ENCODE measurements at regions not wholly inside any gene's neighbourhood (a gene's known extent, or its start where the extent isn't known, plus 50 kb on each side); places are given as distances from the start of the nearest gene placed in this dataset.
"Not testable (repeated sequence)": the region's sequence is repeated elsewhere in the genome, so short reads cannot be mapped to it uniquely, and the experiment has no call there.

- no peak for DNase-seq (ENCODE audit: low spot score)
Observed at GRCh38 chr17:49898366-49899190, 50.7 kb upstream of the TAC4 start.

GRCh38 chr17:49899191-49899485 lies 51.3 kb upstream of the TAC4 start:
- DNase-seq (ENCODE audit: low spot score): no peak

- no peak for DNase-seq (ENCODE audit: low spot score)
Observed at GRCh38 chr17:49899588-49899987, 51.7 kb upstream of the TAC4 start.

DNA sequence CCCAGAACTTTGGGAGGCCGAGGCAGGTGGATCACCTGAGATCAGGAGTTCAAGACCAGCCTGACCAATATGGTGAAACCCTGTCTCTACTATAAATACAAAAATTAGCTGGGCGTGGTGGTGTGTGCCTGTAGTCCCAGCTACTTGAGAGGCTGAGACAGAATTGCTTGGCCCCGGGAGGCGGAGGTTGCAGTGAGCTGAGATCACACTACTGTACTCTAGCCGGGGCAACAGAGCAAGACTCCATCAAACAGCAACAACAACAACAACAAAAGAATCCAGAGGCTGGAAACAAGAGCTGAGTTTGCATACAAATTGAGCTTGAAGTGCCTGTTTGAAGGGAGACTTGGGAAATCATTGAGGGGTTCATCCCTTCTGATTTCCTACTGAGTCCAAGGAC lies 52.9 kb upstream of the TAC4 start:
- not testable (repeated sequence) for DNase-seq (ENCODE audit: low spot score)

DNA sequence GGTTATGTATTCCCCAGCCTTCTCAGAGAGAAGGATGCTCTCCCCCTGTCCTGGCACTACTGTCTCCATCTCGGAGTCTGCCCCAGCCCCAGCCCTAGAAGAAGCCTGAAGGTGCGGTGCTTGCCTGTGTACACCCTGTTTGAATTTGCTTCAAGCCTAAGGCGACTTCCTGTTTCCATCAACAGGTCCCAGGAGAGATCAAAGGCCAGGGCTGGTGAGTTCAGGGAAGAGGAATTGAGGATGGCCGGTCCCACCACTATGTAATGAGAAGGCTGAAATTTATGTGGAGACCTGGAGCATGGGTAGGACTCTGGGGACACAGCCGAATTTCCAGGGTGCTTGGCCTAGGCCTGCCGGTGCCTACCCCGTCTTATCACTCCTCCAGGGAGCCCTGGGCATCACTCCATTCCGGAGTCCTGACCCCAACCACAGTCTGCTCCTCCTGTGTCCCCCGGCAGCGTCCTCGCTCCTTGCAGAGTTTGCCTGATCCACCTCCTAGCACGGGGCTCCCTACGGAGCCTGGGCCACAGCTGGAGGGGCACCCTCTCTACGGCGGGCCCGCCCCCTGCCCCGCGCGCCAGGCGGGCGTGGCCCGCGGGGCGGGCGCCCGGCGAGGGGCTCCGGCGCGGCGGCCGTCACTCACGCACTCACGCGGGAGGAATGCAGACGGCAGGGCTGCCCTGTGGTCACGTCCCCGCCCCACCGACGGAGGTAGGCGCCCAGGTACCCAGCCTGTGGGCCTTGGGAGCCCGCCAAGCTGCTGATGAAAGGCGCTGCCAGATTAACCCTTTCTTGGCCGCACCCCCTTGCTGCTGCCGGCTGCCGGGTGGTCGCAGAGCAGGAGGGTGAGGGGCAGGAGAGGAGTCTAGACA lies 53.8 kb upstream of the TAC4 start:
- DNase-seq (ENCODE audit: low spot score): no peak

- no peak for DNase-seq (ENCODE audit: low spot score)
Observed at GRCh38 chr17:49903523-49903922, 55.7 kb upstream of the TAC4 start.

DNA sequence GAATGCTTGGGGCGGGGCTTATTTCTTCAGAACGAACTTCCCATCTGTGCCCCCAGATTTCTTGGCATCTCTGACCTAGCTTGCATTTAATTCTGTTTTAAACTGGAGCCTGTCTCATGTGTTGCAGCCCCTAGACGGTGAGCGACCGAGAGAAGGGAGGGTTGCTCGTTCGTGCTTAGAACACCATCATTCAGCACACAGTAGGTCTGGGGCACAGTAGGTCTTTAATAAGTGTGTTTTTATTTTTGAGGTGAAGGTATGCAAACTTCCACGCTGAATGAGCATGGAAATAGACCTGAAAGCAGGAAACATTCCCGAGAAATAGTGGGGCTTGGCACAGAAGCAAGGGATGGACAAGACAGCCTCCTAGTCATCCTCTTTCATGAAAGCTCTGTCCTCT lies 57.0 kb upstream of the TAC4 start:
- no peak for DNase-seq (ENCODE audit: low spot score)

DNA sequence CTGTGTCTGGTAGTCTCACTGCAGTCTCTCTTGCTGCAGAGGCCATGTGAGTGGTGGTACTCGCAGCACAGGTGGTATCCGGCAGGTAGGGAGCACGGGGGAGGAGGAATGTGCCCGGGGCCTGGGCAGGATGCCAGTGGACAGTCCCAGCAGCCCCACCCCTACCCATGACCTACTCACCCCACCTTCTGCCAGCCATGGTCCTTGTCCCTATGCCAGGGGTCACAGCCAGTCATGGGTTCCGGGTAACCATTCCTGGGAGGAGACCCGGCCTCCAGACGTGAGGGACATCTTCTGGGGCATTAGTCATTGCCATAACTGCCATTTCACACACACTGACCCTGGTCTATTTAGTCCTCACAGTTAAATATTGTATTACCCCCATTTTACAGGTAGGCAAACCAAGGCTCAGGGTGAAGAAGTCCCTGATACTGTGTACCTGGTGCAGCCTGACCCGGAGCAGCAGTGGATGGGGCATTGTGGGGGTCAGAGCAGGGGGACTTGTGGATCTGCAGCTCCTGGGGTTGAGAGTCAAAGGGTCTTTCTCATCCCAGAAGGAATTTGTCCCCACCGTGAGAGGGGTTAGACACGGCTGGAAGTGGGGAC lies 58.8 kb upstream of the TAC4 start:
- DNase-seq (ENCODE audit: low spot score): no peak

DNA sequence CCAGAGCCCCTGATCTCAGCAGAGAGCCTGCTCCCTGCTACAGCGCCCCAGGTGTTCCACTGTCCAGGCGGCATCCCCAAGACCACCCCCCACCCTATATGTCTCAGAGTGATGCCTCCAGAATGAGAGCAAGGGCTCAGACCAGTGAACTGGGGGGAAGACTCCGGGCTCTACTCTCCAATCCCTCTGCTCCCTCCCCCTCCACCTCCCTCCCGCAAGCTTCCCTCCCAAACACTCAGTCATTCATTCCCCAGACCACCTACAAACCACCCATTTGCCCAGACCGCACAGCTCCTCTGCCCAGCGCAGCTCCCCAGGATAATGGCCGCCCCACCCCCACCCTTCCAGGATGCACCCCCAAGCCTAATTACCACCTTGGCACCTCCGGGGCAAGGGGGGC lies 59.4 kb upstream of the TAC4 start:
- DNase-seq (ENCODE audit: low spot score): no peak

GRCh38 chr17:49908782-49909714 lies 59.9 kb upstream of the DLX4 start:
- DNase-seq (ENCODE audit: low spot score): no peak

DNA sequence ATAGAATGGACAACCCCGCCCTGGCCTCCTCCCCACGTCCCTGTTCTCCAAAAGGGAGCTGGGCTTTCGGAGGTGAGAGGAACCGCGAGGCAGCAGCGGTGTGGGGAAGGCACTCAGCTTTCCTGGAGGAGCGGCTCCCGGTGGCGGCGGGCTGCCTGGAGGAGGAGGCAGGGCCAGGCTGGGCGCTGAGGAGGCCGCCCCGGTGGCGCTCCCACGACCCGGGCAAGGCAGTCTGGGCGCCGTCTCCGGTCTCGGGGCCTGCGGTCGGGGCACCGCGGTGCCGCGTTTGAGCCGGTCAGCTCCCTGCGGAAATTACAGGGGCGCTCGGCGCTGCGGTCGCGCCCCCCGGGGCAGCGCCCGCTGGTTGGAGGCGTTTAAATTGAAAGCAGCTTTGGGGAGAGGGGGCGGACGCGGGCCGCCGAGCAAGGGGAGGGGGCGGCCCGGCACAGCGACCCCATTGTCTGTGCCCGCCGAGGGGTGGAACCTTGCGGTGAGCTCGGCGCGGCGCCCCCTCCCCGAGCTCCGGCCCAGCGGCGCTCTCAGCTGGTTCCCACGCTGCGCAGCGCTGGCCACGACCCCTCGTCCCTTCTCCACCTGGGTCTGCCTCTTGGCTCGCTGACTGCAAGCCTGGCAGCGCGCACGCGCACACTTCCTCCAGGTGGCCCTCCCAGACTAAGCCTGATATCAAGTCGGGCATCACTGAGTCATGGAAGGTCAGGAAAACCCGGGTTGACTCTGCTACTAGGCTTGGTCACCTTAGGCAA lies 58.7 kb upstream of the DLX4 start:
- no peak for DNase-seq (ENCODE audit: low spot score)

DNA sequence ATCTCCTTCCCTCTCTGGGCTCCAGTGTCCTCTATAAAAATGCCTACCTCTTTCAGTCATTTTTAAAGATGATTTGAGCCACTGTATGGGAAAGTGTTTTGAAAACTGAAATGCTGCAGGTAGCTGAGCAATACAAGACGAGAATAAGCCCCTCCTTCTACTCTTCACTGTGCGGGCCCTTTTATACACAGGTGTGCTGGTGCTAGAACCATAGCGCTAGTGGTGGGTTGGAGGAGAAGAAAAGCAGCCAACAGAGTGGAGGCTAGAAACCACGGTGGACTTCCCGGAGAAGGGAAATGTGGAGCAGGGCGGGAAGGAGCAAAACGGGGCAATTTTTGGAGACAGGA lies 58.2 kb upstream of the DLX4 start:
- no peak for DNase-seq (ENCODE audit: low spot score)

GRCh38 chr17:49911719-49912118 lies 57.3 kb upstream of the DLX4 start:
- DNase-seq (ENCODE audit: low spot score): no peak

GRCh38 chr17:49913226-49914095 lies 55.5 kb upstream of the DLX4 start:
- peak; percentile 68 for DNase-seq (ENCODE audit: low spot score)

- no peak for DNase-seq (ENCODE audit: low spot score)
Observed at GRCh38 chr17:49914096-49914490, 54.9 kb upstream of the DLX4 start.

DNA sequence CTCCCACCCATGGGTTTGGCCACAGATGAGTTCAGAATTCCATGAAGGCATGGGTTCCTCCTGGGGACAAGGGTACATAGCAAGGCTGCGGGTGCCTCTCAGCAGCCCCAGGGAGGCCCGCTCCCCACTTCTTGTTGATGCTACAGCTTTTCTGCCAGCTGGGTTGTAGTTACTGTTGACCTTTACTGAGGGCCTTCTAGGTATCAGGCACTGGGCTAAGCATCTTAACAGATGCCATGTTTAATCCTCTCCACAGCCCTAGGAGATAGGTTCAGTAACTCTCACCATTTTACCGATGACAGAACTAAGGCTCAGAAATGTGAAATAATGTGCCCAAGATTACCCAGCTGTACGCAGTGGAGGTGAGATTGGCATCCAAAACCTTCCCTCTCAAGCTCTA lies 54.3 kb upstream of the DLX4 start:
- DNase-seq (ENCODE audit: low spot score): no peak

GRCh38 chr17:49915260-49915659 lies 53.7 kb upstream of the DLX4 start:
- no peak for DNase-seq (ENCODE audit: low spot score)

DNA sequence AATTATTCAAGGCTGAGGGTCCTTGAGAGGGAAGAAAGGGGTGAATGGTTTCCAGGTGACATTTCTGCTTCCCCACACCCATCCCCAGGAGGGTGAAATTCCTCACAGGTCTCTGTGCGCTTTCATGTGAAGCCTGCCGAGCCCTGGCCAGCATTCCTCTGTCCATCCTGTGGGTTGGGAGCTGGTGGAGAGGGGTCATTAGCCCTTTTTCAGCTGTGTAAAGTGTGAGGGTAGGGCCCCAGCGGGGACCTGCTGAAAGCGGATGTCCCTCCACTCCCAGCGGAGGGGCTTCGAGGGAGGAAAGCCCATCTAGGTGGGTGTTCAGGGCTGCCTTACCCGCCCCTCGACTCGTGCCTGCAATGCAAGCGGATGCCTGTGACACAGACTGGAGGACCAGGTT lies 53.3 kb upstream of the DLX4 start:
- DNase-seq (ENCODE audit: low spot score): no peak

- DNase-seq (ENCODE audit: low spot score): no peak
Observed at GRCh38 chr17:49916854-49917515, 52.0 kb upstream of the DLX4 start.

DNA sequence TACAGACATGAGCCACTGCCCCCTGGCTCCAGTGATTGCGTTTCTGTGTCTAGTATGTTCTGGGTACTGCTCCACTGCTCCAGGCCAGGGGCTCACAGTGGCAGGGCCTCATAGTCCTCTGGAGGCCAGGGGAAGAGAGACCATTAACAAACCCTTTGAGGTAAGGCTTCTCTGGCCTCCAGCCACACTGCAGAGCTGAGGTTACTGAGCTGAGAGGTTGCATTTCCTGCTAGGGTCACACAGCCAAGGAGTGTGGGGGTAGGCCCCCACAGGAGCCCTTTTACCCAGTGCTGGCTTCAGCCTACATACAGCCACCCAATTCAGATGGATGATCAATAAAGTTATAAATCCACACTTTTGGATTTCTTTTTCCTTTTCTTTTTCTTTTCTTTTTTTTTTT lies 50.4 kb upstream of the DLX4 start:
- DNase-seq (ENCODE audit: low spot score): no peak
